HG03469 (cell line): ENCODE measurements at regions not wholly inside any gene's neighbourhood (a gene's known extent, or its start where the extent isn't known, plus 50 kb on each side); places are given as distances from the start of the nearest gene placed in this dataset.
"Not testable (repeated sequence)": the region's sequence is repeated elsewhere in the genome, so short reads cannot be mapped to it uniquely, and the experiment has no call there.

Experiments used
- ATAC-seq: cut with Tn5 transposase; IDR thresholded peaks from one replicate; pipeline ENCODE4 v1.9.1; 2021; ENCODE audit warnings: mild to moderate bottlenecking, moderate library complexity, moderate number of reproducible peaks; ENCODE audit not compliant: unreplicated experiment

DNA sequence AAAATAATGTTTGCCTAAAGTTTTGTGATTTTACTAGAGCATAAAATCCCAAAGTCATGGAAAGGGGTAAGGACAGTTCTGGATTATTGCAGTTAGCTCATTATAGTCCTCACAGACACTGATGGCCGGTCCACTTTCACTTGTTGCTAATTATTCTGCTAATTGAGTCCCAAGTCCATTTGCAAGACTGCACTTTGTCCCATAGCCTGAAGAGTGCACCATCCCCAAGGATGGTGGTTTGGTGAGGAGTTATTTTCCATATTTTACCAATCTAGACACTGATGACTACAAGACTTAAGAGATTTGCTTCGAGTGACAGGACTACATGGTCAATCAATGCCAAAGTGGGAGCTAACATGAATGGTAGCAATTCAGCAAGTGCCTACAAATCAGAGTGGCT is 181.8 kb upstream of the CACNA2D1 start:
- no peak for ATAC-seq

- ATAC-seq = no peak
These were observed 181.4 kb upstream of the CACNA2D1 start for GRCh38 chr7:82624965-82625364.

- no peak for ATAC-seq
These were observed 180.8 kb upstream of the CACNA2D1 start for GRCh38 chr7:82624337-82624736.

GRCh38 chr7:82623812-82624211 is 180.2 kb upstream of the CACNA2D1 start:
- ATAC-seq = no peak

- no peak for ATAC-seq
These were observed 173.6 kb upstream of the CACNA2D1 start for GRCh38 chr7:82617156-82617555.

DNA sequence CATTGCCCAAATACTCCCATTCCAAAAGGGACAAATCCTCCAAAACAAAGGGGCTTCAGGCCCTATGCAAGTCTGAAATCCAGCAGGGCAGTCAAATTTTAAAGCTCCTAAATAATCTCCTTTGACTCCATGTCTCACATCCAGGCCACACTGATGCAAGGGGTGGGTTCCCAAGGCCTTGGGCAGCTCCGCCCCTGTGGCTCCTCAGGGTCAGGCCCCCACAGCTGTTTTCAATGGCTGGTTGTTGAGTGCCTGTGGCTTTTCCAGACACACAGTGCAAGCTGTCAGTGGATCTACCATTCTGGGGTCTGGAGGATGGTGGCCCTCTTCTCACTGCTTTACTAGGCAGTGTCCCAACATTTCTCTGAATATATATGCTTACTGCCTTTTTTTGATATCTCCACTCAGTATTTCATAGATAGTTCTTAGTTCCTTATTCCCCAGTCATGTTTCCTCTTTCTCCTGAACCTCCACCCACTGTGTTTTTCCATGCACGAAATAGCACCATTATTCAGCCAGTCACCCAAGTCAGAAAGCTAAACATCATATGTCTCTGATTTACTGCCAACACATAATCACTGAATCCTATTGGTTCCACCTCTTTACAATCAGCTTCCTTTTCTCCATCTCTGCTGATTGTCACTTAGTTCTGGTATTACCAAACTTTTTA is 172.6 kb upstream of the CACNA2D1 start:
- no peak for ATAC-seq

DNA sequence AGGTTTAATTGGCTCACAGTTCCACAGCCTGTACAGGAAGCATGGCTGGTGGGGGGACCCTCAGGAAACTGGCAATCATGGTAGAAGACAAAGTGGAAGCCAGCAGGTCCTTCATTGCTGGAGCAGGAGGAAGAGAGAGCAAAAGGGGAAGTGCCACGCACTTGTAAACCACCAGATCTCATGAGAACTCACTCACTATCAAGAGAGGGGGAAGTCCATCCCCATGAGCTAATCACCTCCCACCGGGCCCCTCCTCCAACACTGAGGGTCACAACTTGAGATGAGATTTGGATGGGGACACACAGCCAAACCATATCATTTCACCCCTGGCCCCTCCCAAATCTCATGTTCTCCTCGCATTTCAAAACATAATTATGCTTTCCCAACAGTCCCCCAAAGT is 171.9 kb upstream of the CACNA2D1 start:
- ATAC-seq = peak; percentile 46

DNA sequence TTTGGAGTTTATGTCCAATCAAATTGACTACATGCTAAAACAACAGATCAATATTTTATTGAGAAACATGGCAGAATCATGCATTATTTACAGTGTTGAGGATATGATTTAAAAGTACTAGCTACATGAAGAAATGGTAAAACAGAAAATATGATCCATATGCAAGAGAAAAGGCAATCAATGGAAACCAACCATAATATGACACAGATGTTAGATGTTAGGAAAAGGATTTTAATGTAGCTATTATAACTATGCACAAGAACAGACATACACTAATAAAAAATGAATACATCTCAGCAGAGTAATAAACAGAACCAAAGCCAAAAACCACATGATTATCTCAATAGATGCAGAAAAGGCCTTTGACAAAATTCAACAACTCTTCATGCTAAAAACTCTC is 166.2 kb upstream of the CACNA2D1 start:
- no peak for ATAC-seq

- ATAC-seq = no peak
These were observed 161.8 kb upstream of the CACNA2D1 start for GRCh38 chr7:82605247-82605864.

- ATAC-seq = no peak
These were observed 158.5 kb upstream of the CACNA2D1 start for GRCh38 chr7:82602066-82602465.

DNA sequence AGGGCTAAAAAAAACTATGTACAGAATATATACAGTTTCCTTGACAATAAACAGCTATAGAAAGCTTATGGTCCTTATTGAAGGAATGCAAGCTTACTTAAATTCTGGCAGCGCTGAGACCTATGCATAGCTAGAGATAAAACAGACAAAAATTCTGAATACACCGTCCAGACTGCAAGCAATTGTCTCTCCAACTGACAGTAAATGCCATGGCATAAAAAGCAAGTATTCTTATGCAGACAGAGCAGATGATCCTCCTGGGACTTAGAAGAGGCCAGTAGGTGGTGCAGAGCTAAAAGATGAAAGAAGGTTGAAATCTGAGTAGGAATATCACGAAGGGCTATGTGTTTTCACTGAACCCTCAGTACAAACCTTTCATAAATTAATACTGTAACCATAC is 157.0 kb upstream of the CACNA2D1 start:
- ATAC-seq = no peak

GRCh38 chr7:82599895-82600294 is 156.3 kb upstream of the CACNA2D1 start:
- no peak for ATAC-seq

DNA sequence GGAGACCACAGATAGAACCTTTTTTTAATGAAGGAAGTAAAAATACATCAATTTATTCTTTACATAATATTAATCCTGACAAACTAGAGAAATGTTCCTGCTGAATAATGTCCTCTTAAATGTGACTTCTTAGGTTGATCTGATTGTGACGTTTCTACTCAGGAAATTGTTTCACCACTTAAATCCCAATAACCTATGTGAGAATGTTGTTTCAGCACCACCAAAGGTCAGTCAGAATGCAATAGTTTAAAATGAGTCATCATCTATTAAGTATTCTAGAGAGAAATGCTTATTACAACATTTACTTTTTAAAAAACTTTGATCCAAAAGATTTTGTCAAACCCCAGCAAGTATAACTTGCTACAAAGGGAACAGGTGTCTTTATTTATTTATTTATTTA is 155.4 kb upstream of the CACNA2D1 start:
- ATAC-seq = no peak

- ATAC-seq = not testable (repeated sequence)
These were observed 152.2 kb upstream of the CACNA2D1 start for GRCh38 chr7:82595795-82596194.

- no peak for ATAC-seq
These were observed 151.6 kb upstream of the CACNA2D1 start for GRCh38 chr7:82595176-82595575.

- no peak for ATAC-seq
These were observed 151.1 kb upstream of the CACNA2D1 start for GRCh38 chr7:82594665-82595064.

DNA sequence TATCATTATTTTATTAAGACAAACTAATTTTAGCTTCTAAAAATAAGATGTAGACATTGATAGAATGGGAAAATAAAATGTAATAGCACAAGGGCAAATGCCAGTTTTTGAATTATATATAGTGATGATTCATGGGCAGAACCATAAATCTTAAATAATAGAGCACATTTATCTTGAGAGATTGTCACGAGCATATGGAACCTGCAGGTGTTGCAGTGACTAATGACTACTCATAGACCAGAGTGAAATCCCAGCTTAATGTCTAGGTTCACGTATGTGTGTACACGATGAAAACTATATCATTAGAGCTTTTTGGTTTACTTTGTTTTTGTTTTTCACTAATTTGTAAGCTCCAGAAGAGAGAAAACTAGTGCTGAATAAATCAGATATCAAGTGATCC is 150.2 kb upstream of the CACNA2D1 start:
- no peak for ATAC-seq

DNA sequence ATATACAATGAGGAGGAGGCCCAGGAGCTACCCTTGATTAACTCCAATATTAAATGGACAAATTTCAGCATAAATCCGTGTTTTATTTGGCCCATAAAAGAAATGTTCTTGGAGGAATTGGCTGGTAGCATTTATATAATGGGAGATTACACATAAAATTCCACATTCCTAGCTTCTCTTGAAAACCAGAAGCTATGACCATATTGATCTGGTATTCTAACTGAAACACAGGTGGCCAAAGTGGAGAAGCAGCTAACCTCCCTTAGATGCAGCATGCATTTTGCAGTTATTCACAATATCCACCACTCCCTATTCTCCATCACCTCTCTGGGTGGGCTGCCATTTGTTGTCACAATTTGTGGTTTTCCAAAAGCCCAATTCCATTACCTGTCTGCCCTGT is 148.8 kb upstream of the CACNA2D1 start:
- no peak for ATAC-seq

GRCh38 chr7:82579047-82579446 is 135.5 kb upstream of the CACNA2D1 start:
- ATAC-seq = no peak

DNA sequence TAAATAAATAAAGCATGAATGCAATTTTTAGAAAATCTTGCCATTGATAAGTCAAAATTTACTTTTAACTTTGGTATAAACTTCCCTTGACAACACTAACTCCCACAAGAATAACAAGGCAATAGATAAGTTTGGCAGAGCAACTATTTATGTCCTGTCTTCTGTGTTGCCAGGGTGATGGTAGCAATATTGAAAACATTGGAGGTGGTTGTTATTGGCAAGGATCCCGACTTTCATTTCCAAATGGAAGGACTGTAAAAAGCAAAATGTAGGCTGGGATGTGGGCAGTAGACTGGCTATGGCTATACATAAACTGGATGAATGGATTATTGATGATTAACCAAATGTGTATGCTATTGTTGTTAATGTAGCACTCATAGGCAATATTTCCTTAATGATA is 134.9 kb upstream of the CACNA2D1 start:
- ATAC-seq = no peak

GRCh38 chr7:82572195-82572880 is 128.8 kb upstream of the CACNA2D1 start:
- ATAC-seq = peak; percentile 98

DNA sequence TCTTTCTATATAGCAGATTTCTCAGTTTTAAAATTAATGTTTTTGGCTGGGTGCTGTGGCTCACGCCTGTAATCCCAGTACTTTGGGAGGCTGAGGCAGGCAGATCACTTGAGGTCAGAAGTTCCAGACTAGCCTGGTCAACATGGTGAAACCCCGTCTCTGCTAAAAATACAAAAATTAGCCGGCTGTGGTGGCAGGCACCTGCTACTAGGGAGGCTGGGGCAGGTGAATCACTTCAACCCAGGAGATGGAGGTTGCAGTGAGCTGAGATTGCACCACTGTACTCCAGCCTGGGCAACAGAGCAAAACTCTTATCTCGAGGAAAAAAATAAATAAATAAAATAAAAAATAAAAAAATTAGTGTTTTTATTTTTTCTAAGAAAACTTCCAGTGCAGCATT is 127.5 kb upstream of the CACNA2D1 start:
- not testable (repeated sequence) for ATAC-seq
